NCI-H2107 treated with DMSO at 0.1 percent for 48 hours (cell line): ENCODE measurements at regions not wholly inside any gene's neighbourhood (a gene's known extent, or its start where the extent isn't known, plus 50 kb on each side); places are given as distances from the start of the nearest gene placed in this dataset.
"Not testable (repeated sequence)": the region's sequence is repeated elsewhere in the genome, so short reads cannot be mapped to it uniquely, and the experiment has no call there.

ENCODE experiments used
- DNase-seq: peaks from one replicate; lab custom pipeline; 2025; ENCODE audit not compliant: unreplicated experiment; lab: John Stamatoyannopoulos, UW

- no peak for DNase-seq
These were observed 372.6 kb upstream of the VRK2 start for GRCh38 chr2:57674025-57674424.

GRCh38 chr2:57674743-57675142, 371.9 kb upstream of the VRK2 start:
- DNase-seq: no peak

DNA sequence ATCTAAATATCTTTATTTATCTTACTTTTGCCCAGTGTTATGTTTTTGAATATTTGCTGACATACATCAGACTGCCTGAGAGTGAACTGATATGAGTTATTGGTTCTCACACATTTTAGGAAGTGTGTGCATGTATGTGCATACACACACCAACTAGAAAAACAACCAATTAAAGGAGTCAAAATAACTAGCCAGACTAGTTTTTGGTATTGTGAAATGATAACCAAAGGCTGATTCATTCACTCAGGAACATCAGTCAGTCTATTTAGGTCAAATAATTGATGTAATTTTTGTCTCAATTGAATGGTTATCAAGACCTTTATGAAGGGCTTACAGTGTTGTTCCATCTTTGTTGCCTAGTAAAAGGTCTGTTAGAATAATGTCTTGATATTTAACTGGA, 369.3 kb upstream of the VRK2 start:
- no peak for DNase-seq

- DNase-seq: no peak
These were observed 365.0 kb upstream of the VRK2 start for GRCh38 chr2:57681650-57682049.

DNA sequence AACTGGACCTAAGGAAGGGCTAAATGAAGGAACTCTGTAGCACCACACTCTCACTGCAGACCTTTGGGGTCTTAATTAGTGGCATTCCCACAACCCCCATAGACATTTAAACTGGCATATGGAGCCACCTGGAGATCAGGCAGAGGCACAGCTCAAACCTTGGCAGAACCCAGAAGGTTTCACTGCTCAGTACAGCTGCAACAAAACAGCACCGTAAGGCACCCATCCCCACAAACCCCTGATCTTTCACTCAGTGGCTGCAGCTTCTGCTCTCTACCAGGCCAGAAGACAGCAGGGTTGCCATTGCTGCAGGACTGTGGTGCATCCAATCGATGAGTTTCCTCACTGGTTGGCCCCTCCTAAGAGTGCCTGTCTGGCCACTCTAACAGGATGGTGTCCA, 361.6 kb upstream of the VRK2 start:
- no peak for DNase-seq

GRCh38 chr2:57692395-57692794, 354.2 kb upstream of the VRK2 start:
- DNase-seq: no peak

DNA sequence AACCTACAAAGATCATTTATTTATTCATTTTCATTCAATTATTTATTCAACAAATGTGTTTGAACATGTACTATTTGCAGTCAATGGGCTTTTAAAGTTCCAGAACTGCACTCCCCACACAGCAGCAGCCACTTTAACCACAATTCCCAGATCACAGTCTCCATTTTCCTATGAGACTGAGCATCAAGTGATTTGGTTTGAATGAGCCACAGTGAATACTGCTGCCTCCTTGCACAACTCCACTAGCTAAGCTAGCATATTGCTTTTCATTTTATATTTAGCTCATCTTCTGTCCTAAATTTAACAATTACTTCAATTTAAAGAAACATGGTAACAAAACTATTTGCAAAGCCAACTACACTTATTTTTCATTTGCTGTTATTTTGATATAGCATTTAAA, 353.4 kb upstream of the VRK2 start:
- peak; percentile 9 for DNase-seq

DNA sequence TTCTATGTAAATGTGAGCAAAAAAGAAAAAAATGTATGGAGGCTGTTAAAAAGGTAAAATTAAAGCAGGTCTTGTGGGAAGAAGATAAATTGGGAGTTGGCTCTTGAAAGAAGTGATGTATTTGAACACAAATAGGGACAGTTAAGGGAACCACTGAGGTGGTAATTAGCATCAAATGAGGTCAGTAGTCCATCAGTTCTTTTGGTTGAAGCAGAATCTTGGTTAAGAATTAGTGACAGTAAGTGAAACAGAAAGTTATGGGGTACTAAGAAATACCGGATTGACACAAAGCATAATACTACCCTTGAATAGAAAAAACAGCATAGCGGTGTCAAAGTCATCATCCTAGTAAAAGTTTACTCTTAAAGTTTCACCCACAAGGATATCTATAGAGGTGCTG, 352.6 kb upstream of the VRK2 start:
- no peak for DNase-seq

GRCh38 chr2:57696016-57696415, 350.6 kb upstream of the VRK2 start:
- no peak for DNase-seq

DNA sequence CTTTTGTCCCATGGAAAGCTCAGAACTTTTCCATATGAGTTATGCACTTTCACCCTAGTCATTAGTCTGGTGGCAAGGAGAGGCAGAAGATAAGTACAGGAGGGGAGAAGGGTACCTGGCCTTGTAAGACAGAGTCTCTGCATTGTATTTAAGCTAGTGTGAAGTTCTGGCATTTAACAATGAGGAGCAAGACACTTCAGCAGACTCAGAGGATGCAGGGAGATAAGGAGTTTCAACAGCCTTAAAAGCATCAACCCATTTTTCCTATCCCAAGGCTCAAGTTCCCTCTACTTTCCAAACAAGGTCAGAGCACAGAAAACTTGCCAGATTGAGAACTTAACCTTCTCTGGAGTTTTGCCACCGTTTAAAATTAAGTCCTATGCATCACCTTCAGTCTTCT, 348.2 kb upstream of the VRK2 start:
- no peak for DNase-seq

- DNase-seq: no peak
These were observed 347.6 kb upstream of the VRK2 start for GRCh38 chr2:57698935-57699449.

DNA sequence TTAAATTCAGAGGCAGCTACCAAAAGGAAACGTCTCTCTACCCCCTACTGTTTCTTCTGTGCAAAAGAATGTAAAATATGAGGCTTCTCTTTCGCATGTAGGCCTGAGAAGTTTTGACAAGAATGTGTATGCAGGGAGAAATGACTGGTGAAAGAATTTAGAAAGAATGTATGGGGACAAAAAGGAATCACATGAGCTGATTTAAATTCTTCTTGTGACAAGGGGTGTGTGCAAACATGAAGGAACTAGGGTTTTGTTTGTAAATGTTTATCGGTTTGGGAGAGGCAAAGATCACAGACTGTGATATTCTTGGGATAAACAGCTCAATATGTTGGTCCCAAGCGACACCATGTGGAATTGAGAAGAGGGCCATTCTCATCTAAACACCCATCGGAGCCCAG, 345.2 kb upstream of the VRK2 start:
- DNase-seq: no peak

- no peak for DNase-seq
These were observed 343.2 kb upstream of the VRK2 start for GRCh38 chr2:57703407-57703806.

- not testable (repeated sequence) for DNase-seq
These were observed 338.8 kb upstream of the VRK2 start for GRCh38 chr2:57707794-57708193.

GRCh38 chr2:57711991-57712390, 334.6 kb upstream of the VRK2 start:
- peak; percentile 88 for DNase-seq

- peak; percentile 70 for DNase-seq
These were observed 325.6 kb upstream of the VRK2 start for GRCh38 chr2:57720728-57721627.

DNA sequence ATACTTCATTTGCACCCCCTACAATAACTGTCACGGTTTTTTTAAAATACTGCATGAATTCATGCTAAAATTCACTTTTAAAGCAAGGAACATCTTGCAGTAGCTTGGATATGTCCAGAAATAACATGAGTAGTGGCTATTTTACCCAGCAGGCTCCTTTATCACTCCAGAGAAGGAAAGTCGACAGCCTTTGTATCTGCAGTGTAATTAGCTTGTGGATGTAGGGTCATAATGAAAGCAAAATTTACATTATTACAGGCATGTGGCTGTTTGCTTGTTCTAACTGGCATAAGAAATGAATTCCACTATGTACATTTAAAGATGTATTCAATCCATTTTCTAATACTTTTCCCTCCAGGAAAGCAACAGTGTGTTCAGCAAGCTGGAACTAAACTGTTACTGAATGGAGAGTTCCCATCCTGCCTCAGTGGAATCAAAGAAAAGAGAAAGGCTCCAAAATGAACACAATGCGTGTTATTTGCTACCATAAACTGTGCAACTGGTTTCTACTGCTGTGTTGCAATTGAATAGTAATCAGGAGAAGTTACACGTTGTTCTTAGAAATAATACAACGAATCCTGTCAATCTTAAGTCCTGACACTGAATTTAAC, 321.2 kb upstream of the VRK2 start:
- DNase-seq: no peak

DNA sequence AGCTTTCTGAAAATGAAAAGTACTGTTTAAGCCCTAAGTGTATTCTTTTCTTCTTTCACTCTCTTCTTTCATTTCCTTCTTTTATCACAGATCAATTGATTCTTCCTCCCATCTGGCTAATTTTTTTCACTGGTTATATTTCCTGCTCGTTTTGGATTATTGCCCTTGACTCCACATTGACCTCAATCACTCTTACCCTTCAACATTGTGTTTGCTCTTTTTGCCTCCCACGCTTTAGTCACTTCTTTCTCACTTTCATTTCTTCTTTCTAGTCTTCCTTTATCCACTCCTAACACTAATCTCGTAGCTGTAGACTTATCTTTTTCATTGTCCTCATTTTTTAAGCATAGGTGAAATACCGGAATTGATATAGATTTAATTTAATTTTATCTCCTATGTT, 320.3 kb upstream of the VRK2 start:
- no peak for DNase-seq

DNA sequence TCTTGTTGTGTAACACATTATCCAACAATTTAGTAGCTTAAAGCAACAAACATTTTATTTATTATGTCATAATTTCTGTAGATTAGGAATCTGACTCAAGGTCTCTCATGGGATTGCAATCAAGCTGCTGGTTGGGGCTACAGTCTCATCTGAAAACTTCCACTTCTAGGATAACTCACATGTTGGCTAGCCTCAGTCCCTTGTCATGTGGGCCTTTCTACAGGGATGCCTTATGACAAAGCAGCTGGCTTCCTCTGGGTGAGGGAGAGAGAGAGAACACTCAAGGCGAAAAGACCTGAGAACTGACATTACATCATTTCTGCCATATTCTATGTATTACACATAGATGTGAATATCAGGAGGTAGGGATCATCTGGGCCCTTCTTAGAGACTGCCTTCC, 317.9 kb upstream of the VRK2 start:
- no peak for DNase-seq

DNA sequence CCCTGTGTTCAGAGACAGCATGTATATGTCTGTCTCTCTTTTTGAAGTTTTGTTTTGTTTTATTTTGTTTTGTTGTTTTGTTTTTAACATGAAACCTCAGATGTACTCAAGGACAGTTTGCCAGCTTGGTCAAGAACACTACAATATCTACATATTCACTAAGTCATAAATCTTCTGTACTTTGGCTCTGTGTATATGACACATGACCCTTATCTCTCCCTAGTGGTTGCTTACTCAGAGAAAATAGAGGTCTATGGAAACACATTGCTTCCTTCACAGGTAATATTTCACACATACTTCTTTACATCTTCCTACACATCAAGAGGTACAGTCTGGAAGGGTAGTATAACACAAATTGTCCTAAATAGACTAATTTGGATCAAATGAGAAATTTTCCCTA, 312.6 kb upstream of the VRK2 start:
- DNase-seq: no peak

- no peak for DNase-seq
These were observed 305.7 kb upstream of the VRK2 start for GRCh38 chr2:57740891-57741290.

- DNase-seq: no peak
These were observed 293.0 kb upstream of the VRK2 start for GRCh38 chr2:57753636-57754035.
